GM13977 (cell line): ENCODE measurements at regions not wholly inside any gene's neighbourhood (a gene's known extent, or its start where the extent isn't known, plus 50 kb on each side); places are given as distances from the start of the nearest gene placed in this dataset.

Source experiments
- DNase-seq: peaks from one replicate; pipeline ENCODE4 v3.0.0; 2012; ENCODE audit warnings: low spot score
- in situ Hi-C: fragments of 300-500 bp; cut with MboI; formaldehyde crosslinking; loops from one replicate; pipeline ENCODE4 v1.12.0; 2022; ENCODE audit warnings: low sequenced_read_pairs, low pct_unique_long_range_greater_than_20kb, mixed read lengths, inconsistent platforms; ENCODE audit not compliant: unreplicated experiment
- TF ChIP-seq, protein P1 (sequence below): IDR thresholded peaks from 2 replicates; pipeline ENCODE4 v1.5.1; 2012; ENCODE audit warnings: mild to moderate bottlenecking, control low read depth; ENCODE audit not compliant: insufficient read depth; ENCODE audit errors: extremely low read depth, missing control alignments

DNA sequence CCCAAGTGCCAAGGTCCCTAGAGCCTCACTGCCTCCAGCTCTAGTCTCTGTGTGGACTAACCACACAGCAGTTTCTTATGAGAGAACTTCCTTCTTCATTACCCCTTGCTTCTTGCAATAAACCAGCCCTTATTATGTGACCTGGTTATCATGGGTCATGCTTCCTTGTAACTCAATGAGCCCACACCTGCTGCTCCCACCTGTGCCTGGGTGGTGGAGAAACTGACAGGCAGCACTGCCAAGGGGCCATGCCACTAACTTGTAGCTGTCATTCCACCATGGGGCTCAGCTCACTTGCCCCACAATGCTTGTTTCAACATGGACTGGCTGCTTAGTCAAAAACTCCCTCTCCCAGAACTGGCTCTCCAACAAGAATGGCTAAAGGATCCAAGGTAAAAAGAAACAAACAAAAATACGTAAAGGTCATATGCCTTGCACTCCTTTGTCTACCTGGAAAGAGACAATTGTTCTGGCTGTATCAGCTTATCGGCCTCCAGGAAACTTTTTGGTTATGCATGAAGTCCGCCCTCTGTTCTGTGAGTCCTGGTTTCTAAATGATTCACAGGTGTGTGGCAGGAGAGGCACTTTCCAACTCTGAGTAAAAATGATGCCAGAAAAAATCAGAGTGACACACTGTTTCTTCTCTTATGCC lies 446.4 kb downstream of the COG6 start:
- TF ChIP-seq, protein P1, sequence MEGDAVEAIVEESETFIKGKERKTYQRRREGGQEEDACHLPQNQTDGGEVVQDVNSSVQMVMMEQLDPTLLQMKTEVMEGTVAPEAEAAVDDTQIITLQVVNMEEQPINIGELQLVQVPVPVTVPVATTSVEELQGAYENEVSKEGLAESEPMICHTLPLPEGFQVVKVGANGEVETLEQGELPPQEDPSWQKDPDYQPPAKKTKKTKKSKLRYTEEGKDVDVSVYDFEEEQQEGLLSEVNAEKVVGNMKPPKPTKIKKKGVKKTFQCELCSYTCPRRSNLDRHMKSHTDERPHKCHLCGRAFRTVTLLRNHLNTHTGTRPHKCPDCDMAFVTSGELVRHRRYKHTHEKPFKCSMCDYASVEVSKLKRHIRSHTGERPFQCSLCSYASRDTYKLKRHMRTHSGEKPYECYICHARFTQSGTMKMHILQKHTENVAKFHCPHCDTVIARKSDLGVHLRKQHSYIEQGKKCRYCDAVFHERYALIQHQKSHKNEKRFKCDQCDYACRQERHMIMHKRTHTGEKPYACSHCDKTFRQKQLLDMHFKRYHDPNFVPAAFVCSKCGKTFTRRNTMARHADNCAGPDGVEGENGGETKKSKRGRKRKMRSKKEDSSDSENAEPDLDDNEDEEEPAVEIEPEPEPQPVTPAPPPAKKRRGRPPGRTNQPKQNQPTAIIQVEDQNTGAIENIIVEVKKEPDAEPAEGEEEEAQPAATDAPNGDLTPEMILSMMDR = no peak
- in situ Hi-C loops = no loop called here
- DNase-seq = peak; percentile 33

DNA sequence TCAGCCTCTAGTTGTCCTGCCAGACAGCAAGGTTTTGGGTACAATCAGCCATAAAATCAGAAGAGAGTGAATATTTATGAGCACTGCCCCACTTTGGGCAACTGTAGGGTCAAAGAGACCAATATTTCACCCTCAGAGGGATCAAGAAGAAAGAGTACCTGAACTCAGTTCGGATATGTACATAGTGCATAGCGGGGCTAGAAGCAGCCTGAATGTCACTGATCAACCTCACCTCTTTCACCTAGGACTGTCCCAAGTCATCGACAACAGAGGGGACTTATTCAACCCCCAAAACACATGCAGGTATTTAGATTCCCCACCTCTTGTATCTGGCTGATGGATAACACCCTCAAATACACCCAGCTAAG lies 446.9 kb downstream of the COG6 start:
- TF ChIP-seq, protein P1 = no peak
- no peak for DNase-seq
- in situ Hi-C loops = no loop called here

DNA sequence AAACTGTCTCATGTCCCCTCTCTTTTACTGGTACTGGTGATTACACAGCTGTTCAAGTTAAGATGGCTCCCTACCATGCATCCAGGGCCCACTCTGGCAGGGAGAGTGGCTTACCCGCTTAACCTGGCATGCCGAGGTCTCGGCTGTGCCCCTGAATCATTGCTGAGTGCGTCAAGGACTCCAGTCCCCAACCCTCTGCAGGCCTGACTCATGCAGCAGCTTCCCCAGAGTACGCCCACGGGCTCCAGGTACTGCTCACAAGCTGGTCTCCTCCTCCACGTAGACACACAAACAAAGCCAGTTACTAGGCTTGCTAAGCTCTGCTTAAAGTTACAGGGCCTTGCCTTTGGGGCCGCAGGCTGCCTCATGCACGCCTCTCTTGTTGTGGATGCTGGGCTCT lies 447.4 kb downstream of the COG6 start:
- no peak for DNase-seq
- in situ Hi-C loops = no loop called here
- TF ChIP-seq, protein P1 = no peak

DNA sequence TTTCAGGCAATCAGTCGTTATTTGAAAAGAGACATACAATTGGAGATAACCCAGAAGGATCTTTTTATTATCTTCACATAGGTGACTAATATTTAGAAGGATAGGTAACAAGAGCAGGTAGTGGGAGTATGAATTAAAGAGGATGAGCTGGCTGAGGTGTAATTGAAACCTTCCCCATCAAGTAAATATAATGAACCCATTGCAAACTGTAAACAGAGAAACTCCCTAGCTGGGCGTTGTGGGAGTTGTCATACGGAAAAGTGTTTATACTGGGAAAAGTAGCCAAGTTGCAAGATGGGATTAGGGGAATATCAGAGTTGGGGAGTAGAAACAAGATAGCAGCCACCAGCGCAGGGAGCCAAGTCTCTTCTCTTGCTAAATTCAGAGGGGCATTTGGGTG lies 448.4 kb downstream of the COG6 start:
- TF ChIP-seq, protein P1 = no peak
- no peak for DNase-seq
- in situ Hi-C loops = no loop called here

DNA sequence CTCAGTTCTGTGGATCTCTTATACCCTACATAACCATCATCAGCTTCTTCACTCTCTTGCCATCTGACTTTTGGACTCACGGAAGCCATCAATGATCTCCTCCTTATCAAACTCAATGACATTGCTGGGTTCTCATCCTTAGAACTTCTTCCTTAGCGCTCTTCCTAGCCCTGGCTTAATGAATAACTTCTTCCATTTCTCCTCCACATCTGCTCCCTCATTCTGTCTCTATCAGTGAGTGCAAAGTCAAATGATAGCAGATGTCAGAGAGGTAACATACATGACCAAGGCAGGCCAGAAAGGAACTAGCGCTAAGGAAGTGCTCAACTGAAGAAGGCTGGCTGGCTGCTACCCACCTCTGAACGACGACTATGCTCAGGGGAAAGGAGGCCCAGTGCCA lies 449.8 kb downstream of the COG6 start:
- in situ Hi-C loops = no loop called here
- no peak for DNase-seq
- TF ChIP-seq, protein P1 = no peak

DNA sequence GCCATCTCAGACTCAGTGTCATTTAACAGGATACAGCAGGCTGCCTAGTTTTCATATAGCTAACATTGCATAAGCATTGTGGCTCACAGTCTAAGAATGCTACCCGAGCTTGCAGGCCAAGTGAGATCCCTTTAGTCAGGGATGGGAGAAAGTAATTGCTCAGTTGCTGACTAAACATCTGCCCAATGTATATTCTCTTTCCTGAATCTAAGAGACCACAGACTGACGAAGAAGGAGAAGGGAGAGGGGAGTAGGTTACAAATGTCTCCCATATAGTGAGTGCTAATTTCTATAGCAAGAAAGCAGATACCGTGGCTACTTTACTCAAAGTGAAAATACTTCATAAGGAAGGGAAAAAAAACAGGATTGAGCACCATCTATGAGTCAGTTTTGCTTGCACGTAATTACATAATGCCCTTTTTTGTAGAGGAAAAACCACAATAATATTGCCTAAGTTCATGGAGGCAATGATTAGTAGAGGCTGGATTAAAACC lies 453.9 kb downstream of the COG6 start:
- no peak for DNase-seq
- in situ Hi-C loops = no loop called here

More for the DNA sequence above, 453.9 kb downstream of the COG6 start:
- TF ChIP-seq, protein P1 = no peak
